ENCODE measurements at regions not wholly inside any gene's neighbourhood (a gene's known extent, or its start where the extent isn't known, plus 50 kb on each side); places are given as distances from the start of the nearest gene placed in this dataset.

DNA sequence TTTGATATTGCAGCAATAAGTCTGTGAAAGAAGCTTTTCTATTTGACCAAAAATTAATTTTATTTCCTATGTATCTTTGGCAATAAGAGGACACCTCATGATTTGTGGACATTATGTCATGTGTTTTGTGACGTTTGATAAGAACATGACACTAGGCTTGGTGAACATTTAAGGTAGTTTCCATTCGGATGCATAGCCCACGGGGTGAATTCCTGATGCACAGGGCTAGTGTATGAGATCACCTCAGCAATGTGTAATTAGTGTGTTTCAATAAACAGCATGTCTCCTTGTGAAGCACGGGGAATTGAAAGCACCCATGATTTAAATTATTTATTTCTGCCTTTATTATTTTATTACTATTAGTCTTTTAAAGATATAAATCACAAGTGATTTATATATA, 146.1 kb upstream of the LINC00305 start:
- Mint-ChIP-seq H3K27ac (no peak overlapping the region), H3K36me3 (no peaks in the 10 kb centered on the region), H3K9me3 (no peaks in the 10 kb centered on the region), H3K4me1 (no peaks in the 10 kb centered on the region), H3K27me3 (no peaks in the 10 kb centered on the region), H3K4me3 (no peak overlapping the region)
- DNase-seq = no peak

- no peak overlapping the region for H3K4me3 Mint-ChIP-seq
- no peaks in the 10 kb centered on the region for H3K36me3 Mint-ChIP-seq
- H3K4me1 Mint-ChIP-seq = no peaks in the 10 kb centered on the region
- H3K27me3 Mint-ChIP-seq = no peaks in the 10 kb centered on the region
- no peak overlapping the region for H3K27ac Mint-ChIP-seq
- DNase-seq = no peak
- H3K9me3 Mint-ChIP-seq = no peaks in the 10 kb centered on the region
These were observed 139.5 kb upstream of the LINC00305 start for GRCh38 chr18:64288432-64288831.

DNA sequence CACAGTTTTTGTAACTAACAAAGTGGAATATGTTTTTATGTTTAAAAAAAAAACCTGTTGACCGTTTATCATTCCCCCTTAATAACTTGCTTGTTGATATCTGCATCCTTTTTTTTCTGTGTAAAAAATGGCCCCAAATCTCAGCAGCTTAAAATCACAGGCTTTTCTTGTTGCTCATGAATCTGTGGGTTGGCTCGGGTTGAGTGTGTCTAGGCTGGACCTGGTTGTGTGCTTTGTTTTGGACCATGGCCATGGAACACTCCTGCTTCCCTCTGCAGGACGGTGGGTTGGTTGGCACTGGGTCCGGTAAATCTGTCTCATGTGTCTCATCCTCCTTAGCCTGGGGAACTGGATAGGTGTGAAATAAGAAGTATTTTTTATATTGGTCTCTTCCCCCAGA, 139.0 kb upstream of the LINC00305 start:
- Mint-ChIP-seq H3K27me3 (no peaks in the 10 kb centered on the region), H3K27ac (no peak overlapping the region), H3K4me1 (no peaks in the 10 kb centered on the region), H3K4me3 (no peak overlapping the region), H3K9me3 (no peaks in the 10 kb centered on the region), H3K36me3 (no peaks in the 10 kb centered on the region)
- DNase-seq = no peak

- H3K4me1 Mint-ChIP-seq = no peaks in the 10 kb centered on the region
These were observed 134.2 kb upstream of the LINC00305 start for GRCh38 chr18:64283059-64283458.

GRCh38 chr18:64278026-64278425, 129.1 kb upstream of the LINC00305 start:
- Mint-ChIP-seq H3K36me3 (no peaks in the 10 kb centered on the region), H3K9me3 (peaks cover 5% of the 10 kb centered on the region), H3K4me3 (no peak overlapping the region), H3K4me1 (no peaks in the 10 kb centered on the region), H3K27me3 (no peaks in the 10 kb centered on the region), H3K27ac (no peak overlapping the region)
- no peak for DNase-seq

More at GRCh38 chr18:64283059-64283458, 134.2 kb upstream of the LINC00305 start:
- peaks cover 3% of the 10 kb centered on the region for H3K9me3 Mint-ChIP-seq
- H3K36me3 Mint-ChIP-seq = no peaks in the 10 kb centered on the region
- no peak overlapping the region for H3K4me3 Mint-ChIP-seq
- DNase-seq = no peak
- H3K27ac Mint-ChIP-seq = no peak overlapping the region
- no peaks in the 10 kb centered on the region for H3K27me3 Mint-ChIP-seq

DNA sequence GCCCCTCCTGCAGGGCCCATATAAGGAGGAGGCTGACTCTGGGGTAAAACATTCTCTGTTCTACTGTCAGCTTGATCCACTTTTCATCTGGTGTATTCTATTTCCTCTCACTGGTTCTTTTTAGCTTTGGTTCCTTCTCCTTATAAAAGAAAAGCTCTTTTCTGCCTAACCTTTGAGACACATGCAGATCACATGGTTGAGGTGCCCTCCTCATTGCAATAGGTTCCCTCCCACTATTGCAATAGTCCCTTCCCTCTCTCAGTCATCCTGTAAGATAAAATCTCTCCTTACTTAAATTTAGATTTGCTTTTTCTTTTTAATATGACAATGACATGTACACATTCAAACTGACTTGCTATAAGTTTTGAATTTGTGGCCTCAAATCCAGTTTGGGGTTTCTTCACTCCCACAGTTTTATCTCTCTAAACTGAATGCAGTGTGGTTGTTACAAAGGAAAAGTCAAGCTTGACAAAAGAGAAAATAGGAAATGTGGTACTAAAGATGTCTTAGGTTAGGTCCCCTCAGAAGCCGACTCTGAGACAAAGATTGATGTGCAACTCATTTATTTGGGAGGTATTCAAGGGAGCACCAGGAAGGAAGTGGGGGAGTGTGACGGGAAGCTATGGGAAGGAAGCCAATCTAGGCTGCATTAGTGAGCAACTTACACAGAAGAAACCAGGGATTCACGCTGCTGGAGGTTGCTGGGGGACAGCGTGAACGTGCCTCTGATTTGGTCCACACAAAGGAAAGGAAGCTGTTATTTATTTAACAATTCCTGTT, 127.6 kb upstream of the LINC00305 start:
- no peaks in the 10 kb centered on the region for H3K4me1 Mint-ChIP-seq
- H3K9me3 Mint-ChIP-seq = peaks cover 2% of the 10 kb centered on the region
- no peak overlapping the region for H3K27ac Mint-ChIP-seq
- H3K36me3 Mint-ChIP-seq = no peaks in the 10 kb centered on the region
- H3K4me3 Mint-ChIP-seq = no peak overlapping the region
- no peaks in the 10 kb centered on the region for H3K27me3 Mint-ChIP-seq
- DNase-seq = no peak

GRCh38 chr18:64275593-64276300, 126.9 kb upstream of the LINC00305 start:
- no peak for DNase-seq
- Mint-ChIP-seq H3K4me3 (no peak overlapping the region), H3K36me3 (no peaks in the 10 kb centered on the region), H3K27ac (no peak overlapping the region), H3K4me1 (no peaks in the 10 kb centered on the region), H3K27me3 (no peaks in the 10 kb centered on the region), H3K9me3 (peaks cover 2% of the 10 kb centered on the region)

GRCh38 chr18:64273724-64274123, 124.8 kb upstream of the LINC00305 start:
- H3K27me3 Mint-ChIP-seq = no peaks in the 10 kb centered on the region
- H3K36me3 Mint-ChIP-seq = no peaks in the 10 kb centered on the region
- DNase-seq = no peak
- H3K4me3 Mint-ChIP-seq = no peak overlapping the region
- H3K4me1 Mint-ChIP-seq = no peaks in the 10 kb centered on the region
- H3K9me3 Mint-ChIP-seq = peaks cover 2% of the 10 kb centered on the region
- H3K27ac Mint-ChIP-seq = no peak overlapping the region

- no peaks in the 10 kb centered on the region for H3K36me3 Mint-ChIP-seq
- H3K4me1 Mint-ChIP-seq = no peaks in the 10 kb centered on the region
- no peak overlapping the region for H3K27ac Mint-ChIP-seq
- no peaks in the 10 kb centered on the region for H3K27me3 Mint-ChIP-seq
- H3K4me3 Mint-ChIP-seq = no peak overlapping the region
- H3K9me3 Mint-ChIP-seq = peaks cover 2% of the 10 kb centered on the region
- DNase-seq = no peak
These were observed 123.2 kb upstream of the LINC00305 start for GRCh38 chr18:64271975-64272659.

- no peak overlapping the region for H3K27ac Mint-ChIP-seq
These were observed 122.4 kb upstream of the LINC00305 start for GRCh38 chr18:64271246-64271645.

GRCh38 chr18:64270608-64271007, 121.7 kb upstream of the LINC00305 start:
- Mint-ChIP-seq H3K9me3 (no peaks in the 10 kb centered on the region), H3K36me3 (no peaks in the 10 kb centered on the region), H3K4me1 (no peaks in the 10 kb centered on the region), H3K4me3 (no peak overlapping the region), H3K27me3 (no peaks in the 10 kb centered on the region), H3K27ac (no peak overlapping the region)
- DNase-seq = no peak

More at GRCh38 chr18:64271246-64271645, 122.4 kb upstream of the LINC00305 start:
- no peaks in the 10 kb centered on the region for H3K36me3 Mint-ChIP-seq
- H3K4me3 Mint-ChIP-seq = no peak overlapping the region
- no peaks in the 10 kb centered on the region for H3K4me1 Mint-ChIP-seq
- DNase-seq = no peak
- no peaks in the 10 kb centered on the region for H3K27me3 Mint-ChIP-seq
- H3K9me3 Mint-ChIP-seq = no peaks in the 10 kb centered on the region

GRCh38 chr18:64270121-64270520, 121.2 kb upstream of the LINC00305 start:
- H3K27me3 Mint-ChIP-seq = no peaks in the 10 kb centered on the region
- H3K4me3 Mint-ChIP-seq = no peak overlapping the region

GRCh38 chr18:64264171-64264570, 115.3 kb upstream of the LINC00305 start:
- DNase-seq = no peak
- no peak overlapping the region for H3K4me3 Mint-ChIP-seq
- H3K27ac Mint-ChIP-seq = no peak overlapping the region
- H3K27me3 Mint-ChIP-seq = no peaks in the 10 kb centered on the region
- no peaks in the 10 kb centered on the region for H3K9me3 Mint-ChIP-seq
- H3K4me1 Mint-ChIP-seq = no peaks in the 10 kb centered on the region
- H3K36me3 Mint-ChIP-seq = no peaks in the 10 kb centered on the region

More at GRCh38 chr18:64270121-64270520, 121.2 kb upstream of the LINC00305 start:
- Mint-ChIP-seq H3K9me3 (no peaks in the 10 kb centered on the region), H3K36me3 (no peaks in the 10 kb centered on the region), H3K27ac (no peak overlapping the region), H3K4me1 (no peaks in the 10 kb centered on the region)
- DNase-seq = no peak

GRCh38 chr18:64260810-64261209, 111.9 kb upstream of the LINC00305 start:
- no peaks in the 10 kb centered on the region for H3K36me3 Mint-ChIP-seq
- no peak overlapping the region for H3K4me3 Mint-ChIP-seq
- DNase-seq = no peak
- H3K9me3 Mint-ChIP-seq = no peaks in the 10 kb centered on the region
- no peak overlapping the region for H3K27ac Mint-ChIP-seq
- no peaks in the 10 kb centered on the region for H3K4me1 Mint-ChIP-seq
- no peaks in the 10 kb centered on the region for H3K27me3 Mint-ChIP-seq

DNA sequence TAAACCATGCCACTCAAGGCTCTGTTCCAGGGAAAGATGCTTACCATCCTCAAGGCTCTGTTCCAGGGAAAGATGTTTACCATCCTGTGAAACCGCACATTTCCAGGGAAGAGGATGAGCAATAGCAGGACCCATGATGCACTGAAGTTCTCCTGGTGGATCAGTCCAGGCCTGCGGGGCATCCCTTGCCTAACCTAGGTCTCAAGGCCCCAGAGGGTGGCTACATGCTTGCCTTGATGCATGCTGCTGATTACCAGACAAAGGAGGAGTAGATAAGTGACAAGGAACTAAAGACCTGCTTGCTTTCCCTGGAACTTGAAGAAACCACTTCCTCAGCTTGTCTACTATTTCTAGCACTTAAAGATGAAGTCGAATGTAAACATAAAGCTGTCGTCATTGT, 111.0 kb upstream of the LINC00305 start:
- Mint-ChIP-seq H3K9me3 (peaks cover 2% of the 10 kb centered on the region), H3K27ac (no peak overlapping the region), H3K36me3 (no peaks in the 10 kb centered on the region), H3K27me3 (no peaks in the 10 kb centered on the region), H3K4me3 (no peak overlapping the region), H3K4me1 (no peaks in the 10 kb centered on the region)
- DNase-seq = no peak
